BE2C (cell line): ENCODE measurements at regions not wholly inside any gene's neighbourhood (a gene's known extent, or its start where the extent isn't known, plus 50 kb on each side); places are given as distances from the start of the nearest gene placed in this dataset.
A peak's percentile ranks its signal among the peaks of the same experiment; 100 is the strongest.

Source experiments
- DNase-seq: peaks from one replicate; pipeline ENCODE4 v3.0.0-alpha.2; 2020
- H3K27me3 ChIP-seq: fragments of 250-450 bp; sonication (Bioruptor Pico); 2 replicates; pipeline ENCODE4 v1.5.1; 2020; ENCODE audit warnings: mild to moderate bottlenecking
- H3K36me3 ChIP-seq: fragments of 250-450 bp; sonication (Bioruptor Pico); 2 replicates; pipeline ENCODE4 v1.5.1; 2020; ENCODE audit warnings: mild to moderate bottlenecking
- H3K4me1 ChIP-seq: fragments of 250-450 bp; sonication (Bioruptor Pico); 2 replicates; pipeline ENCODE4 v1.5.1; 2020
- H3K4me3 ChIP-seq: 2 replicates; pipeline ENCODE4 v1.5.1; 2011; ENCODE audit warnings: low read depth, low read length
- H3K9me3 ChIP-seq: fragments of 250-450 bp; sonication (Bioruptor Pico); 2 replicates; pipeline ENCODE4 v1.5.1; 2020
- CTCF ChIP-seq: IDR thresholded peaks from 2 replicates; pipeline ENCODE4 v1.5.1; 2012; ENCODE audit warnings: mild to moderate bottlenecking, low read depth, low read length

- Histone ChIP-seq H3K4me1 (no peaks in the 10 kb centered on the region), H3K9me3 (no peaks in the 10 kb centered on the region), H3K36me3 (no peaks in the 10 kb centered on the region), H3K4me3 (peak overlapping the region; percentile 3), H3K27me3 (no peaks in the 10 kb centered on the region)
- DNase-seq: peak; percentile 71
- peak; percentile 97 for TF ChIP-seq CTCF
Observed at GRCh38 chr11:109946322-109946846, 146.8 kb upstream of the ZC3H12C start.

- DNase-seq: no peak
- Histone ChIP-seq H3K4me1 (no peaks in the 10 kb centered on the region), H3K27me3 (no peaks in the 10 kb centered on the region), H3K9me3 (no peaks in the 10 kb centered on the region), H3K36me3 (no peaks in the 10 kb centered on the region), H3K4me3 (no peak overlapping the region)
- TF ChIP-seq CTCF: no peak
Observed at GRCh38 chr11:109954534-109954933, 138.7 kb upstream of the ZC3H12C start.

GRCh38 chr11:109956124-109956793 is 136.9 kb upstream of the ZC3H12C start:
- Histone ChIP-seq H3K27me3 (no peaks in the 10 kb centered on the region), H3K4me3 (no peak overlapping the region), H3K36me3 (no peaks in the 10 kb centered on the region), H3K4me1 (no peaks in the 10 kb centered on the region), H3K9me3 (no peaks in the 10 kb centered on the region)
- no peak for TF ChIP-seq CTCF
- no peak for DNase-seq

GRCh38 chr11:109957000-109957399 is 136.2 kb upstream of the ZC3H12C start:
- no peak for DNase-seq
- no peaks in the 10 kb centered on the region for H3K4me1 ChIP-seq
- no peaks in the 10 kb centered on the region for H3K27me3 ChIP-seq
- TF ChIP-seq CTCF: no peak
- no peaks in the 10 kb centered on the region for H3K9me3 ChIP-seq
- H3K4me3 ChIP-seq: no peak overlapping the region
- no peaks in the 10 kb centered on the region for H3K36me3 ChIP-seq

GRCh38 chr11:109957601-109958000 is 135.6 kb upstream of the ZC3H12C start:
- Histone ChIP-seq H3K27me3 (no peaks in the 10 kb centered on the region), H3K4me1 (no peaks in the 10 kb centered on the region), H3K36me3 (no peaks in the 10 kb centered on the region), H3K9me3 (no peaks in the 10 kb centered on the region), H3K4me3 (no peak overlapping the region)
- no peak for DNase-seq
- TF ChIP-seq CTCF: no peak

- DNase-seq: no peak
- no peak for TF ChIP-seq CTCF
- Histone ChIP-seq H3K4me1 (no peaks in the 10 kb centered on the region), H3K36me3 (no peaks in the 10 kb centered on the region), H3K4me3 (no peak overlapping the region), H3K9me3 (no peaks in the 10 kb centered on the region), H3K27me3 (no peaks in the 10 kb centered on the region)
Observed at GRCh38 chr11:109958131-109958820, 134.9 kb upstream of the ZC3H12C start.
